ENCODE measurements at regions not wholly inside any gene's neighbourhood (a gene's known extent, or its start where the extent isn't known, plus 50 kb on each side); places are given as distances from the start of the nearest gene placed in this dataset.

DNA sequence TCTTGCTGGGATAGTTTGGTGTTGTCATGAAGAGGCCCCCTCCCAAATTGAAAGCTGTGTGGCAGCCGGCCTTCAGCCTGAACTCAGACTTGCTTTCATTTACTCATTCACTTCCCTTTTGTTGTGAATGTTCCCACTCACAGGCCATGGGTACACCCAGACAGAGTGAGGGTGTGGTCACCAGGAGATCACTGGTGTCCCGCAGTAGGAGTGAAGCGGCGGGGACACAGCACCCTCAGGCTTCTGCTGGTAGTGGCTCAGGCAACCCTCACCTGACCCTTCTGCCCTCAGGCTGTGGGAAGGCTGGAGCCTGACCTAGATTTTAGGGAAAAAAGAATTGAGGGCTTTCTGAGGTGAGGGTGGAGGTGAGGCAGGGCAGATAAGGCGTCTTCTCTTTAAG is 244.4 kb downstream of the SOX2 start:
- Histone ChIP-seq H3K27me3 (ENCODE audit: control insufficient read depth, insufficient read depth, low read length) (no peaks in the 10 kb centered on the region), H3K36me3 (ENCODE audit: control insufficient read depth in 2 of 3, insufficient read depth in 3 of 3, low read length in 3 of 3) (no peaks in the 10 kb centered on the region), H3K4me3 (ENCODE audit: low read length in 3 of 3) (no peak overlapping the region), H3K9me3 (ENCODE audit: control insufficient read depth in 2 of 3, insufficient read depth in 1 of 3, low read length in 3 of 3) (no peaks in the 10 kb centered on the region), H3K9ac (ENCODE audit: low read length in 3 of 3) (no peak overlapping the region), H3K27ac (ENCODE audit: low read depth in 2 of 2, low read length in 2 of 2) (no peak overlapping the region), H3K4me1 (ENCODE audit: control insufficient read depth in 2 of 3, insufficient read depth in 2 of 3, low read depth in 1 of 3, low read length in 3 of 3) (no peaks in the 10 kb centered on the region)
- intact Hi-C loops (cut with DNase I): no loop called here
- TF ChIP-seq, protein P1, sequence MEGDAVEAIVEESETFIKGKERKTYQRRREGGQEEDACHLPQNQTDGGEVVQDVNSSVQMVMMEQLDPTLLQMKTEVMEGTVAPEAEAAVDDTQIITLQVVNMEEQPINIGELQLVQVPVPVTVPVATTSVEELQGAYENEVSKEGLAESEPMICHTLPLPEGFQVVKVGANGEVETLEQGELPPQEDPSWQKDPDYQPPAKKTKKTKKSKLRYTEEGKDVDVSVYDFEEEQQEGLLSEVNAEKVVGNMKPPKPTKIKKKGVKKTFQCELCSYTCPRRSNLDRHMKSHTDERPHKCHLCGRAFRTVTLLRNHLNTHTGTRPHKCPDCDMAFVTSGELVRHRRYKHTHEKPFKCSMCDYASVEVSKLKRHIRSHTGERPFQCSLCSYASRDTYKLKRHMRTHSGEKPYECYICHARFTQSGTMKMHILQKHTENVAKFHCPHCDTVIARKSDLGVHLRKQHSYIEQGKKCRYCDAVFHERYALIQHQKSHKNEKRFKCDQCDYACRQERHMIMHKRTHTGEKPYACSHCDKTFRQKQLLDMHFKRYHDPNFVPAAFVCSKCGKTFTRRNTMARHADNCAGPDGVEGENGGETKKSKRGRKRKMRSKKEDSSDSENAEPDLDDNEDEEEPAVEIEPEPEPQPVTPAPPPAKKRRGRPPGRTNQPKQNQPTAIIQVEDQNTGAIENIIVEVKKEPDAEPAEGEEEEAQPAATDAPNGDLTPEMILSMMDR (IDR thresholded peaks at IDR 0.05; ENCODE audit: borderline replicate concordance, extremely low read depth, insufficient read depth): no peak
- DNase-seq: no peak
- FAIRE-seq: no peak

DNA sequence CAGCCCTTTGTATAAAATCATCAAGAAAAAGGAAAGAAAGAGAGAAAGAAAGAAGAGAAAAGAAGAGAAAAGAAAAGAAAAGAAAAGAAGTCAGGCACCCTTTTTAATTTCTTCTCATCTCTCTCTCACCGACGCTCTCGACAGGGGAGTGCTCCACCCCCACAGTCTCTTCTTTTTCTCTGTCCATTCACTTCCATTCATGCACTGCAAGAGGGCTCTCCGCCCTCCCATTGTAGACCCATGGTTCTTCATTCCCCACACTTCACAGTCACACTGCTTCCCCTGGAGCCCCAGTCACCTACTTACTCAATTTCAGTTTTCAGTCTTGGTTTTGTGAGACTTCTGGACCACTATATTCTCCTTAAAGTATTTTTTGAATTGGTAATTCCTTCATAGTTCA is 254.7 kb downstream of the SOX2 start:
- no peaks in the 10 kb centered on the region for H3K4me1 ChIP-seq (ENCODE audit: control insufficient read depth in 2 of 3, insufficient read depth in 2 of 3, low read depth in 1 of 3, low read length in 3 of 3)
- H3K4me3 ChIP-seq (ENCODE audit: low read length in 3 of 3): no peak overlapping the region
- FAIRE-seq: no peak

DNA sequence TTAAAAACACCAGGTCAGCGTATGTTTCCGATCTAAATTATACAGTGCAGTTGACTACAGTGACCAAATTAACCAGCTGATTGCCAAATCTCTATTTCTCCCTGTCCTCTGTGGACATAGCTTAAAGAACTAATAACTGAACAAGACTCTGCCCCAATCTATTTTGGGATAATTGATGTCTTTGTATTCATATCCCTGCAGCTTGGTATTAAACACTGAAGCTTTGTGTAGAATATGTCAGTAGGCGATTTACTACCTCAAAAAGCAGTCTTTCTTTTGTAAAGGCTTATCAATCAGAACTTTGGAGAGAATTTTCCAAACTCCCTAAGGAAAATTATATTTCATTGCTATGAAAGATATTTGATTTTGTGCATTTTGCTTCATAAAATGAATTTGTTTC is 258.2 kb downstream of the SOX2 start:
- Histone ChIP-seq H3K9ac (ENCODE audit: low read length in 3 of 3) (no peak overlapping the region), H3K4me1 (ENCODE audit: control insufficient read depth in 2 of 3, insufficient read depth in 2 of 3, low read depth in 1 of 3, low read length in 3 of 3) (no peaks in the 10 kb centered on the region), H3K27me3 (ENCODE audit: control insufficient read depth, insufficient read depth, low read length) (no peaks in the 10 kb centered on the region), H3K4me3 (ENCODE audit: low read length in 3 of 3) (no peak overlapping the region), H3K27ac (ENCODE audit: low read depth in 2 of 2, low read length in 2 of 2) (no peak overlapping the region), H3K9me3 (ENCODE audit: control insufficient read depth in 2 of 3, insufficient read depth in 1 of 3, low read length in 3 of 3) (no peaks in the 10 kb centered on the region), H3K36me3 (ENCODE audit: control insufficient read depth in 2 of 3, insufficient read depth in 3 of 3, low read length in 3 of 3) (no peaks in the 10 kb centered on the region)
- intact Hi-C loops (cut with DNase I): no loop called here
- TF ChIP-seq, protein P1 (IDR thresholded peaks at IDR 0.05; ENCODE audit: borderline replicate concordance, extremely low read depth, insufficient read depth): no peak
- FAIRE-seq: no peak
- no peak for DNase-seq

More for the DNA sequence above, 254.7 kb downstream of the SOX2 start:
- DNase-seq: no peak
- Histone ChIP-seq H3K27me3 (ENCODE audit: control insufficient read depth, insufficient read depth, low read length) (no peaks in the 10 kb centered on the region), H3K9me3 (ENCODE audit: control insufficient read depth in 2 of 3, insufficient read depth in 1 of 3, low read length in 3 of 3) (no peaks in the 10 kb centered on the region), H3K27ac (ENCODE audit: low read depth in 2 of 2, low read length in 2 of 2) (no peak overlapping the region), H3K9ac (ENCODE audit: low read length in 3 of 3) (no peak overlapping the region), H3K36me3 (ENCODE audit: control insufficient read depth in 2 of 3, insufficient read depth in 3 of 3, low read length in 3 of 3) (no peaks in the 10 kb centered on the region)
- TF ChIP-seq, protein P1 (IDR thresholded peaks at IDR 0.05; ENCODE audit: borderline replicate concordance, extremely low read depth, insufficient read depth): no peak
- intact Hi-C loops (cut with DNase I): no loop called here

DNA sequence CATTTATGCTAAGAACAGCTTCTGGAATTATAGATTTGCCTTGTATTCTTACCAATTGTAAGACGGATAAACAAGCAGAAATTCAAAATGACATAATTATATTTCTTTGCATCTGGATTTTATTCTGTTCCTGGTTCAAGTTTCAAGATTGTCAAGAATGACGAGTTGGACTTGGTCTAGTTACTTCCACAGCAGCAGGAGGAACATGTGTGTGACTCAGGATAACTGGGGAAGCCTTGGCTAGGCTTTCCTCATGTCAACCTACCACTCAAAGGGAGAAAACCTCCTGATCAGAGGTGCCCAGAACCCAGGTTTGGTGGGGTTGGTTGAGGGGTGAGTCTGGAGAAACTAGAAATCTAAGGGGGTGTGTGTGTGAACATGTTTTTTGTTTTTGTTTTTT is 259.7 kb downstream of the SOX2 start:
- intact Hi-C loops (cut with DNase I): no loop called here
- TF ChIP-seq, protein P1 (IDR thresholded peaks at IDR 0.05; ENCODE audit: borderline replicate concordance, extremely low read depth, insufficient read depth): no peak
- FAIRE-seq: no peak

More for the DNA sequence above, 259.7 kb downstream of the SOX2 start:
- DNase-seq: no peak
- H3K27me3 ChIP-seq (ENCODE audit: control insufficient read depth, insufficient read depth, low read length): no peaks in the 10 kb centered on the region
- no peak overlapping the region for H3K27ac ChIP-seq (ENCODE audit: low read depth in 2 of 2, low read length in 2 of 2)
- H3K4me1 ChIP-seq (ENCODE audit: control insufficient read depth in 2 of 3, insufficient read depth in 2 of 3, low read depth in 1 of 3, low read length in 3 of 3): no peaks in the 10 kb centered on the region
- H3K36me3 ChIP-seq (ENCODE audit: control insufficient read depth in 2 of 3, insufficient read depth in 3 of 3, low read length in 3 of 3): no peaks in the 10 kb centered on the region
- H3K9ac ChIP-seq (ENCODE audit: low read length in 3 of 3): no peak overlapping the region
- no peak overlapping the region for H3K4me3 ChIP-seq (ENCODE audit: low read length in 3 of 3)
- no peaks in the 10 kb centered on the region for H3K9me3 ChIP-seq (ENCODE audit: control insufficient read depth in 2 of 3, insufficient read depth in 1 of 3, low read length in 3 of 3)

All from kidney (tissue), 13 donors.